ENCODE measurements at regions not wholly inside any gene's neighbourhood (a gene's known extent, or its start where the extent isn't known, plus 50 kb on each side); places are given as distances from the start of the nearest gene placed in this dataset.

DNA sequence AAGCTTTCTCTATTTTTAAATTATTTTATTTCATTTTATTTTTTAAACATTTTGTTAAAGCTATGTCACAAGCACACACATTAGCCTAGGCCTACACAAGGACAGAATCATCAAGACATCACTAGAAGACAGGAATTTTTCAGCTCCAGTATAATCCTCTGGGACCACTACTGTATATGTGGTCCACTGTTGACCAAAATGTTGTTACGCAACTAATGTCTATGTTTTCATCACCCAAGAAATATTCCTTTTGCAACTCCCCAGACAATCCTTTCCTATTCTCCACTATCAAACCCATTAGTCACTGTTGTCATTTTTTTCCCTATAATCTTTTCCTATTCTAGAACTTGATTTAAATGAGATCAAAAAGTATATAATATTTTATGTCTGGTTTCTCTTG is 2371.7 kb upstream of the C9orf72 start:
- no peaks in the 10 kb centered on the region for H3K36me3 ChIP-seq (replicated peaks in 1 of 2; ENCODE audit: control insufficient read depth in 1 of 2, insufficient read depth in 2 of 2, low read length in 2 of 2)
- FAIRE-seq (no peak), DNase-seq (ENCODE audit: low spot score) (no peak), ATAC-seq (no peak)
- CTCF ChIA-PET (ENCODE audit: low intra/inter-chr PET ratio, low total read pairs), result no interaction called here
- POLR2A ChIA-PET, result no interaction called here
- in situ Hi-C loops (cut with HindIII; ENCODE audit: extremely low pct_ligation_motif_present, low pct_unique_long_range_greater_than_20kb), result no loop called here
- no peaks in the 10 kb centered on the region for H3K9me3 ChIP-seq (ENCODE audit: low read length)
- H2AFZ ChIP-seq (ENCODE audit: low read length), result no peak overlapping the region
- H3K4me2 ChIP-seq (ENCODE audit: low read depth, low read length), result no peak overlapping the region
- intact Hi-C loops (cut with micrococcal nuclease; ENCODE audit: unreplicated experiment), result no loop called here
- TF ChIP-seq, protein P1, sequence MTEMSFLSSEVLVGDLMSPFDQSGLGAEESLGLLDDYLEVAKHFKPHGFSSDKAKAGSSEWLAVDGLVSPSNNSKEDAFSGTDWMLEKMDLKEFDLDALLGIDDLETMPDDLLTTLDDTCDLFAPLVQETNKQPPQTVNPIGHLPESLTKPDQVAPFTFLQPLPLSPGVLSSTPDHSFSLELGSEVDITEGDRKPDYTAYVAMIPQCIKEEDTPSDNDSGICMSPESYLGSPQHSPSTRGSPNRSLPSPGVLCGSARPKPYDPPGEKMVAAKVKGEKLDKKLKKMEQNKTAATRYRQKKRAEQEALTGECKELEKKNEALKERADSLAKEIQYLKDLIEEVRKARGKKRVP (CRISPR knock-in tag; IDR thresholded peaks at IDR 0.05), result peak in 1 of 2 experiments; percentile 59; a peak in 2 of 4 replicates
- TF ChIP-seq, protein P2, sequence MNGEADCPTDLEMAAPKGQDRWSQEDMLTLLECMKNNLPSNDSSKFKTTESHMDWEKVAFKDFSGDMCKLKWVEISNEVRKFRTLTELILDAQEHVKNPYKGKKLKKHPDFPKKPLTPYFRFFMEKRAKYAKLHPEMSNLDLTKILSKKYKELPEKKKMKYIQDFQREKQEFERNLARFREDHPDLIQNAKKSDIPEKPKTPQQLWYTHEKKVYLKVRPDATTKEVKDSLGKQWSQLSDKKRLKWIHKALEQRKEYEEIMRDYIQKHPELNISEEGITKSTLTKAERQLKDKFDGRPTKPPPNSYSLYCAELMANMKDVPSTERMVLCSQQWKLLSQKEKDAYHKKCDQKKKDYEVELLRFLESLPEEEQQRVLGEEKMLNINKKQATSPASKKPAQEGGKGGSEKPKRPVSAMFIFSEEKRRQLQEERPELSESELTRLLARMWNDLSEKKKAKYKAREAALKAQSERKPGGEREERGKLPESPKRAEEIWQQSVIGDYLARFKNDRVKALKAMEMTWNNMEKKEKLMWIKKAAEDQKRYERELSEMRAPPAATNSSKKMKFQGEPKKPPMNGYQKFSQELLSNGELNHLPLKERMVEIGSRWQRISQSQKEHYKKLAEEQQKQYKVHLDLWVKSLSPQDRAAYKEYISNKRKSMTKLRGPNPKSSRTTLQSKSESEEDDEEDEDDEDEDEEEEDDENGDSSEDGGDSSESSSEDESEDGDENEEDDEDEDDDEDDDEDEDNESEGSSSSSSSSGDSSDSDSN (CRISPR knock-in tag; IDR thresholded peaks at IDR 0.05), result no peak
- TF ChIP-seq CEBPB (IDR thresholded peaks at IDR 0.05; ENCODE audit: borderline replicate concordance, low read depth, low read length) (peak; percentile 66), CEBPG (CRISPR knock-in tag; IDR thresholded peaks at IDR 0.05) (0 out of 2 replicates have a peak, but pooled peaks have one; percentile 10)
- H3K9ac ChIP-seq (ENCODE audit: insufficient read depth, low read depth, low read length), result no peak overlapping the region
- H3K27ac ChIP-seq (ENCODE audit: extremely low read length, insufficient read depth, low read length), result no peak overlapping the region
- BruUV-seq (replicated peaks), result no TSS peak
- H4K20me1 ChIP-seq (ENCODE audit: insufficient read depth, low read length), result no peaks in the 10 kb centered on the region
- no peaks in the 10 kb centered on the region for H3K27me3 ChIP-seq (ENCODE audit: control insufficient read depth in 1 of 2, insufficient read depth in 2 of 2, low read length in 2 of 2)
- H3K79me2 ChIP-seq (ENCODE audit: insufficient read depth, low read length), result no peaks in the 10 kb centered on the region
- H3K4me3 ChIP-seq (replicated peaks in 1 of 3; ENCODE audit: insufficient read depth in 1 of 3, low read depth in 2 of 3, low read length in 3 of 3), result no peak overlapping the region
- no peaks in the 10 kb centered on the region for H3K4me1 ChIP-seq (ENCODE audit: insufficient read depth, low read length)
- 65% methylated on average over 1 of the region's 1 CpG for WGBS (ENCODE audit: low lambda C conversion rate)

- no peaks in the 10 kb centered on the region for H3K4me1 ChIP-seq (ENCODE audit: insufficient read depth, low read length)
- no peak for FAIRE-seq
- H3K79me2 ChIP-seq (ENCODE audit: insufficient read depth, low read length), result no peaks in the 10 kb centered on the region
- whole genome bisulfite sequencing (ENCODE audit: low lambda C conversion rate), result 2% methylated on average over 2 of the region's 2 CpGs
- no peak overlapping the region for H2AFZ ChIP-seq (ENCODE audit: low read length)
- no peak for ATAC-seq
- in situ Hi-C loops (cut with HindIII; ENCODE audit: extremely low pct_ligation_motif_present, low pct_unique_long_range_greater_than_20kb), result no loop called here
- H3K9me3 ChIP-seq (ENCODE audit: low read length), result no peaks in the 10 kb centered on the region
- H3K27ac ChIP-seq (ENCODE audit: extremely low read length, insufficient read depth, low read length), result no peak overlapping the region
- BruUV-seq (replicated peaks), result no TSS peak
- no peaks in the 10 kb centered on the region for H4K20me1 ChIP-seq (ENCODE audit: insufficient read depth, low read length)
- ChIA-PET CTCF (ENCODE audit: low intra/inter-chr PET ratio, low total read pairs) (no interaction called here), POLR2A (no interaction called here)
- no peak overlapping the region for H3K4me3 ChIP-seq (replicated peaks in 1 of 3; ENCODE audit: insufficient read depth in 1 of 3, low read depth in 2 of 3, low read length in 3 of 3)
- no peaks in the 10 kb centered on the region for H3K27me3 ChIP-seq (ENCODE audit: control insufficient read depth in 1 of 2, insufficient read depth in 2 of 2, low read length in 2 of 2)
- no peak overlapping the region for H3K4me2 ChIP-seq (ENCODE audit: low read depth, low read length)
- DNase-seq (ENCODE audit: low spot score), result no peak
- no peaks in the 10 kb centered on the region for H3K36me3 ChIP-seq (replicated peaks in 1 of 2; ENCODE audit: control insufficient read depth in 1 of 2, insufficient read depth in 2 of 2, low read length in 2 of 2)
- intact Hi-C loops (cut with micrococcal nuclease; ENCODE audit: unreplicated experiment), result no loop called here
- no peak overlapping the region for H3K9ac ChIP-seq (ENCODE audit: insufficient read depth, low read depth, low read length)
- no peak for TF ChIP-seq ZNF703 (CRISPR knock-in tag; IDR thresholded peaks at IDR 0.05; ENCODE audit: borderline replicate concordance)
- no peak for TF ChIP-seq ZNF790 (CRISPR knock-in tag; IDR thresholded peaks at IDR 0.05; ENCODE audit: borderline replicate concordance)
- TF ChIP-seq, protein P3, sequence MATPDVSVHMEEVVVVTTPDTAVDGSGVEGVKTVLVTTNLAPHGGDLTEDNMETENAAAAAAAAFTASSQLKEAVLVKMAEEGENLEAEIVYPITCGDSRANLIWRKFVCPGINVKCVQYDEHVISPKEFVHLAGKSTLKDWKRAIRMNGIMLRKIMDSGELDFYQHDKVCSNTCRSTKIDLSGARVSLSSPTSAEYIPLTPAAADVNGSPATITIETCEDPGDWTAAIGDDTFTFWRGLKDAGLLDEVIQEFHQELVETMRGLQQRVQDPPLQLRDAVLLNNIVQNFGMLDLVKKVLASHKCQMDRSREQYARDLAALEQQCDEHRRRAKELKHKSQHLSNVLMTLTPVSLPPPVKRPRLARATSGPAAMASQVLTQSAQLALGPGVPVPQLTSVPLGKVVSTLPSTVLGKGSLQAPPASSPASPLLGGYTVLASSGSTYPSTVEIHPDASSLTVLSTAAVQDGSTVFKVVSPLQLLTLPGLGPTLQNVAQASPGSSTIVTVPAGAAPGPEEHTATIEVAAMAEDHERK (CRISPR knock-in tag; IDR thresholded peaks at IDR 0.05; ENCODE audit: low read depth), result no peak
- TF ChIP-seq MXD3 (CRISPR knock-in tag; IDR thresholded peaks at IDR 0.05), result no peak
- TF ChIP-seq RAD21 (CRISPR knock-in tag; IDR thresholded peaks at IDR 0.05), result no peak
- no peak for TF ChIP-seq MBD4 (IDR thresholded peaks at IDR 0.05; ENCODE audit: borderline replicate concordance, low read length)
- no peak for TF ChIP-seq DR1 (CRISPR knock-in tag; IDR thresholded peaks at IDR 0.05)
- no peak for TF ChIP-seq PHF8 (CRISPR knock-in tag; IDR thresholded peaks at IDR 0.05)
- TF ChIP-seq ZNF891 (CRISPR knock-in tag; IDR thresholded peaks at IDR 0.05), result no peak
- TF ChIP-seq RFX5 (IDR thresholded peaks at IDR 0.05; ENCODE audit: low read depth, low read length), result no peak
- TF ChIP-seq ZNF883 (CRISPR knock-in tag; IDR thresholded peaks at IDR 0.05; ENCODE audit: not compliant biosample characterization), result no peak
- no peak for TF ChIP-seq MTA1 (CRISPR knock-in tag; IDR thresholded peaks at IDR 0.05; ENCODE audit: borderline replicate concordance)
Measured at GRCh38 chr9:29958469-29958868, 2385.2 kb upstream of the C9orf72 start.
